GM10266 (cell line): ENCODE measurements at regions not wholly inside any gene's neighbourhood (a gene's known extent, or its start where the extent isn't known, plus 50 kb on each side); places are given as distances from the start of the nearest gene placed in this dataset.
"Not testable (repeated sequence)": the region's sequence is repeated elsewhere in the genome, so short reads cannot be mapped to it uniquely, and the experiment has no call there.

Experiments
- DNase-seq: peaks from one replicate; pipeline ENCODE4 v3.0.0; 2012; ENCODE audit errors: extremely low spot score
- TF ChIP-seq, protein P1 (sequence below): IDR thresholded peaks from 2 replicates; pipeline ENCODE4 v1.5.1; 2012; ENCODE audit warnings: mild to moderate bottlenecking, low read depth; ENCODE audit not compliant: control insufficient read depth, insufficient read depth; ENCODE audit errors: missing control alignments

DNA sequence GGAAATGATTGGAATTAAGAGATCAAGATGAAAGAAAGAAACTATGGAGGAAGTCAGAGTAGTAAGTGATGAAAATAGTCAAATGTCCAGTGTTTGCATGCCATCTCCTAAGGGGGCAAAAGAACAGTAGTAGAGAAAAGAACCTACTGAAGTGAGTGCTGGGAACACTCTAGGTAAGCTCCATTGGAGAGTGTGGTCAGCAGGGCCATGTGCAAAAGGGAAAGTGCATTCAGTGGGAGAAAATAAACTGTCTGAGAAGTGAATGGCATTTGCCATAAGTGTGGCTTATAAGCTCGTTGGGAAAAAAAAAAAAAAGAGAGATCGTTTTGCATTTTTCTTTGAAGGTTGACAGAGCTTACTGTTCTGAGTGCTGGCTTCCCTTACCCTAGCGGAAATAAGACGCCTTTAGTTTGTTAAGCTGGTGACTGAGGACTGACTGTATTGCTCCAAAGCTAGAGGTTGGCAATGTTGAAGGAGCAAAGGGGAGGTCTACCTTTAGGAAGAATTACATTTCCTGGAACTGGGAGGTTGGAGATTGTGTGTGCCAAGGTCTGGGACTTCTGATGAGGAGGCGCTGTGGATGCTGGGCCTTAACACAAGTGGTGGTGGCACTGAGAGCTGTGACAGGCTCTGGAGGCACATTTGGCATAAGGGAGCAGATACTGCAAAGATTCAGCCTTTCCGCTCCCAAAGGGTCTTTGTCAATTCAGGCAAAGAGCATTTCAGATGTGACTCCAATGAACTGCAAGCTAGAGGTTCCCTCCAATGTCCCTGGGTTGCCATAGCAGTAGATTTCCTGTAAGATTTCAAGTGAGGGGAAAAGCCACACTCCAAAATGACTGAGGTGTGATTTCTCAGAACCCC is 287.8 kb upstream of the SATB1 start:
- TF ChIP-seq, protein P1, sequence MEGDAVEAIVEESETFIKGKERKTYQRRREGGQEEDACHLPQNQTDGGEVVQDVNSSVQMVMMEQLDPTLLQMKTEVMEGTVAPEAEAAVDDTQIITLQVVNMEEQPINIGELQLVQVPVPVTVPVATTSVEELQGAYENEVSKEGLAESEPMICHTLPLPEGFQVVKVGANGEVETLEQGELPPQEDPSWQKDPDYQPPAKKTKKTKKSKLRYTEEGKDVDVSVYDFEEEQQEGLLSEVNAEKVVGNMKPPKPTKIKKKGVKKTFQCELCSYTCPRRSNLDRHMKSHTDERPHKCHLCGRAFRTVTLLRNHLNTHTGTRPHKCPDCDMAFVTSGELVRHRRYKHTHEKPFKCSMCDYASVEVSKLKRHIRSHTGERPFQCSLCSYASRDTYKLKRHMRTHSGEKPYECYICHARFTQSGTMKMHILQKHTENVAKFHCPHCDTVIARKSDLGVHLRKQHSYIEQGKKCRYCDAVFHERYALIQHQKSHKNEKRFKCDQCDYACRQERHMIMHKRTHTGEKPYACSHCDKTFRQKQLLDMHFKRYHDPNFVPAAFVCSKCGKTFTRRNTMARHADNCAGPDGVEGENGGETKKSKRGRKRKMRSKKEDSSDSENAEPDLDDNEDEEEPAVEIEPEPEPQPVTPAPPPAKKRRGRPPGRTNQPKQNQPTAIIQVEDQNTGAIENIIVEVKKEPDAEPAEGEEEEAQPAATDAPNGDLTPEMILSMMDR: no peak
- no peak for DNase-seq

DNA sequence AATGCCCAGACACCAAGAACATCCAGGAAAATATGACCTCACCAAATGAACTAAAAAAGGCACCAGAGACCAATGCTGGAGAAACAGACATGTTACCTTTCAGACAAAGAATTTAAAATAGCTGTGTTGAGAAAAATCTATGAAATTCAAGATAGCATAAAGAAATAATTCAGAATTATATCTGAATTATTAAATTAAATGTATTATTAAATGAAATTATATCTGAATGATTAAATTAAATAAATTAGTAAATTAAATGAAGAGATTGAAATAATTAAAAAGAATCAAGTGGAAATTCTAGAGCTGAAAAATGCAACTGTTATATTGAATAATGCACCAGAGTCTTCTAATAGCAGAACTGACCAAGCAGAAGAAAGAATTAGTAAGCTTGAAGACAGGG is 279.2 kb upstream of the SATB1 start:
- DNase-seq: no peak
- TF ChIP-seq, protein P1: no peak

DNA sequence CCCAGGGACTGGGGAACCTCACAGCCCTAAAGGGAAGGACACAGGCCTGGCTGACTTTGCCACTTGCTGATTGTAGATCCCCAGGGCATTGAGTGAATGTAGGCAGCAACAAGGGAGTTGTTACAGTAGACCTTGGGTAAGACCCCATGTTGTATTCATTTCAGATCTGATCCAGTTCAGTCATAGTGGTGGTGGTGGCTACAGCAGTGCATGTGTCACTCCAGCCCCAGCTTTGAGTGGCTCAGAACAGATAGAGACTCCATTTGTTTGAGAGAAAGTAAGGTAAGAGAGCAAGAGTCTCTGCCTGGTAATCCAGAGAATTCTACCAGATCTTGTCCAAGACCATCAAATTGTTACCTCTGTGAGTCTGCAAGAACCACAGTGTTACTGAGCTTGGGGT is 278.7 kb upstream of the SATB1 start:
- TF ChIP-seq, protein P1: no peak
- DNase-seq: no peak

DNA sequence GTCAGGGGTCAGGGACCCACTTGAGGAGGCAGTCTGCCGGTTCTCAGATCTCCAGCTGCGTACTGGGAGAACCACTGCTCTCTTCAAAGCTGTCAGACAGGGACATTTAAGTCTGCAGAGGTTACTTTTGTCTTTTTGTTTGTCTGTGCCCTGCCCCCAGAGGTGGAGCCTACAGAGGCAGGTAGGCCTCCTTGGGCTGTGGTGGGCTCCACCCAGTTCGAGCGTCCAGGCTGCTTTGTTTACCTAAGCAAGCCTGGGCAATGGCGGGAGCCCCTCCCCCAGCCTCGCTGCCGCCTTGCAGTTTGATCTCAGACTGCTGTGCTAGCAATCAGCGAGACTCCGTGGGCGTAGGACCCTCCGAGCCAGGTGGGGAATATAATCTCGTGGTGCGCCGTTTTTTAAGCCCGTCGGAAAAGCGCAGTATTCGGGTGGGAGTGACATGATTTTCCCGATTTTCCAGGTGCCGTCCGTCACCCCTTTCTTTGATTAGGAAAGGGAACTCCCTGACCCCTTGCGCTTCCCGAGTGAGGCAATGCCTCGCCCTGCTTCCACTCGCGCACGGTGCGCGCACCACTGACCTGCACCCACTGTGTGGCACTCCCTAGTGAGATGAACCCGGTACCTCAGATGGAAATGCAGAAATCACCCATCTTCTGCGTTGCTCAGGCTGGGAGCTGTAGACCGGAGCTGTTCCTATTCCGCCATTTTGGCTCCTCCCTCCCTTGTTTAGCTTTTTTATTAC is 268.6 kb upstream of the SATB1 start:
- DNase-seq: not testable (repeated sequence)

DNA sequence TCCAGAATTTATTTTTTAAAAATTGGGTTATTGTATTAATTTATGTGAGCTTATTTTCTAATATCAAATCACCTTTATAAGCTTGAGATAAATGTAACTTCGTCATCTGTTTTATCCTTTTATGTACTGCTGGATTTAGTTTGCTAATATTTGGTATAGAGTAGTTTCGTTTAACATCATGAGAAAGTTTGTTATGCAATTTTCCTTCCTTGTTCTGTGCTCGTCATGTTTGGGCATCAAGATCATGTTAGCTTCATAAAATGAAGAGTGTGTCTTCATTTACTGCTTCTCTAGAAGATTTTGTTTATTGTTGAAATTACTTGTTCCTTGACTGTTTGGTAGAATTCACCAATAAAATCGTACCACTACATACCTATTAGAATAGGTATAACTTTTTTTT is 262.1 kb upstream of the SATB1 start:
- no peak for DNase-seq
- TF ChIP-seq, protein P1: no peak

DNA sequence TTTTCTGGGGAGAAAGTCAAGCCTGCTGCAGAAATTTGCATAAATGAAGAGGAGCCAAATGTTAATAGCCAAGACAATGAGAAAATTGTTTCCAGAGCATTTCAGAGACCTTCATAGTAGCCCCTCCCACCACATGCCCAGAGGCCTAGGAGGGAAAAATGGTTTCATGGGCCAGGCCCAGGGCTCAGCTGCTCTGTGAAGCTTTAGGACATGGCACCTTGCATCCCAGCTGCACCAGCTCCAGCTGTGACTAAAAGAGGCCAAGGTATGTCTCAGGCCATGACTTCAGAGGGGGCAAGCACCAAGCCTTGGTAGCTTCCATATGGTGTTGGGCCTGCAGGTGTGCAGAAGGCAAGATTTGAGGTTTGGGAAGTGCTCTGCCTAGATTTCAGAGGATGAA is 258.8 kb upstream of the SATB1 start:
- TF ChIP-seq, protein P1: no peak
- no peak for DNase-seq

DNA sequence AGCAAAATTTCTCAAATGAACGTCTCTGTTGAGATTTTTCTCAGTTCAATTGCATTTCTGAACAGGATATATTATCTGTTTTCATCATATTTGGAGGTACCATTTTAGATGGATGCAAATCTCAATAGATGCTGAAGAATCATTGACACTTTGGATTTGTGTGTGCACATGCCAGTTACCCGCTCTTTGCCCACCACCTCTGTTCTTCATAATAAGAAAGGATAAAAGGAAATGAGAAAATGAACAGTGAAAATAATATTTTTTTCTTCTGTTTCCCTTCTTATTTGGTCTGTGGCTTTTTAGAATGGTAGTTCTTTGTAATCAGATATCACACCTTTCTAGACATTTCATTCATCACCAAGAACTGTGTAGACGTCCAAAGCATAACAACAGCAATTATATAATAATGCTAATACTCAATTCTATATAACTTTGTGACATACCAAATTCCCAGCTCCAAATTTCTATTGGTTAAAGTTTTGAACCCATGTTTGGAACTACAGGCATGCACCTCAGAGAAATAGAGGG is 256.7 kb upstream of the SATB1 start:
- TF ChIP-seq, protein P1: no peak
- no peak for DNase-seq
